ES-I3 (cell line): ENCODE measurements at regions not wholly inside any gene's neighbourhood (a gene's known extent, or its start where the extent isn't known, plus 50 kb on each side); places are given as distances from the start of the nearest gene placed in this dataset.
"Not testable (repeated sequence)": the region's sequence is repeated elsewhere in the genome, so short reads cannot be mapped to it uniquely, and the experiment has no call there.

ENCODE experiments used
- H3K36me3 ChIP-seq: 2 replicates; pipeline ENCODE4 v1.6.1; 2013; ENCODE audit warnings: mild to moderate bottlenecking, low read length, control low read depth, moderate library complexity; ENCODE audit not compliant: insufficient read depth
- H3K4me1 ChIP-seq: 2 replicates; pipeline ENCODE4 v1.6.1; 2013; ENCODE audit warnings: mild to moderate bottlenecking, control low read depth, low read length; ENCODE audit not compliant: insufficient read depth
- H3K9ac ChIP-seq: 2 replicates; pipeline ENCODE4 v1.6.1; 2013; ENCODE audit warnings: low read depth, mild to moderate bottlenecking, low read length, moderate library complexity
- H3K9me3 ChIP-seq: 2 replicates; pipeline ENCODE4 v1.6.1; 2013; ENCODE audit warnings: mild to moderate bottlenecking, low read length, moderate library complexity; ENCODE audit not compliant: control insufficient read depth, insufficient read depth

DNA sequence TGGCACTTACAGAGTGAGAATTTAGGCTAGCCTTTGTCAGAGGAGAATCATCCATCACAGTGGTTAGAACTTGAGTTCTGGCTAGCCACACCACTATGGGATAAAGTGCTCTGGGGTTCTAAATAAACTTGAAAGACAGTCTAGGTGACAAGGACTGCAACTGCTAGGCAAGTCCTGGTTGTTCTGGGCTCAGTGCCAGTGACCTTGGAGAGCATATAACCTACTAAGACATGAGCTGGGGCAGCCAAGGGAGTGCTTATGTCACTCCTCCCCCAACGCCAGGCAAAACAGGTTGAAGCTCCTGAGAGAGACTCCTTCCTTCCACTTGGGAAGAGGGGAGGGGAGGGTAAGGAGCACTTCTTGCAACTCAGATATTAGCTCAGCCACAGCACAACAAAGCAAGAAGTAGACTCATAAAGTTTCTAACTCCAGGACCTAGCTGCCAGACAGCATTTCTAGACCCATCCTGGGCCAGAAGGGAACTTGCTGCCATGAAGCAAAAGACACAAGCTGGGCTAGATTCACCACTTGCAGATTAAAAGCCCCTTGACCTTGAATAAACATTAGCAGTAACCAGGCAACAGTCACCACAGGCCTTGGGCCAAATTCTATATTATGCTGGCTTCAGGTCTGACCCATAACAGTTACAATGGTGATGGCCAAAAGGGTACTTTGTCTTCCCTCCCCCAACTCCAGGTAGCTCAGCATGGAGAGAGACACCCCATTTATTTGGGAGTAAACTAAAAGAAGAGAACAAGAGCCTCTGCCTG is 963.7 kb downstream of the PLOD2 start:
- no peak overlapping the region for H3K9ac ChIP-seq
- 0 out of 2 replicates have a peak, but pooled peaks cover 3% of the 10 kb centered on the region for H3K9me3 ChIP-seq
- H3K4me1 ChIP-seq, result no peaks in the 10 kb centered on the region
- no peaks in the 10 kb centered on the region for H3K36me3 ChIP-seq

DNA sequence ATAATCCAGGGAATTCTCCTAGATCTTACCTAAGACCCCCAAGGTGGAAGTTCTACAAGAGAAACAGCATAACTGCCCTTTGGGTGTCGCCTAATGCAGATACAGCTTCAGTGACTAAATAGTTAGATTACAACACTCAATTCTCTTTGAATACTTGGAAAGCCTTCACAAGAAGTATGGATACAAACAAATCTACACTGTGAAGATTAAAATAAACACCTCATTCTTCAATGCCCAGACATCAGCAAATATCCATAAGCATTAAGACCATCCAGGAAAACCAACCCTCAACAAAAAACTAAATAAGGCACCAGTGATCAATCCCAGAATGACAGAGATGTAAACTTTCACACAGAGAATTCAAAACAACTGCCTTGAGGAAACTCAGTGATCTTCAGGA is 963.2 kb downstream of the PLOD2 start:
- no peaks in the 10 kb centered on the region for H3K4me1 ChIP-seq
- no peaks in the 10 kb centered on the region for H3K36me3 ChIP-seq
- H3K9ac ChIP-seq, result no peak overlapping the region
- 0 out of 2 replicates have a peak, but pooled peaks cover 3% of the 10 kb centered on the region for H3K9me3 ChIP-seq

DNA sequence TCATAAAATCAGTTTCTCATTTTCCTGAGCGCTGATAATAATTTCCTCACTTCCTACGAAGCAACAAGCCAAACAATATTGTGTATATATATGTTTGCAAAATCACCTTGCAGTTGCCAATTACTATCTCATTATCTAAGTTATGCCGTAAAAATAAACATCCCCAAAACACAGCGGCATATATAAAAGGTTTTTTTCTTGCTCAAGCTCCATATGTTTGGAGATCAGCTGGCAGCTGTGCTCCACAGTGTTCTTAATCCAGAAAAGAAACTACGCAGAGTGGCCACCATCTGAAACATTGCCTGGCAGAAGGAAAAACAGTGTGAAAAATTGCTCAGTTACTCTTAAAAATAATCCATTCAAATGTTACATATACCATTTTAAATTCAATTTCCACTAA is 951.4 kb downstream of the PLOD2 start:
- H3K4me1 ChIP-seq, result no peaks in the 10 kb centered on the region
- no peak overlapping the region for H3K9ac ChIP-seq
- H3K36me3 ChIP-seq, result no peaks in the 10 kb centered on the region
- no peaks in the 10 kb centered on the region for H3K9me3 ChIP-seq

DNA sequence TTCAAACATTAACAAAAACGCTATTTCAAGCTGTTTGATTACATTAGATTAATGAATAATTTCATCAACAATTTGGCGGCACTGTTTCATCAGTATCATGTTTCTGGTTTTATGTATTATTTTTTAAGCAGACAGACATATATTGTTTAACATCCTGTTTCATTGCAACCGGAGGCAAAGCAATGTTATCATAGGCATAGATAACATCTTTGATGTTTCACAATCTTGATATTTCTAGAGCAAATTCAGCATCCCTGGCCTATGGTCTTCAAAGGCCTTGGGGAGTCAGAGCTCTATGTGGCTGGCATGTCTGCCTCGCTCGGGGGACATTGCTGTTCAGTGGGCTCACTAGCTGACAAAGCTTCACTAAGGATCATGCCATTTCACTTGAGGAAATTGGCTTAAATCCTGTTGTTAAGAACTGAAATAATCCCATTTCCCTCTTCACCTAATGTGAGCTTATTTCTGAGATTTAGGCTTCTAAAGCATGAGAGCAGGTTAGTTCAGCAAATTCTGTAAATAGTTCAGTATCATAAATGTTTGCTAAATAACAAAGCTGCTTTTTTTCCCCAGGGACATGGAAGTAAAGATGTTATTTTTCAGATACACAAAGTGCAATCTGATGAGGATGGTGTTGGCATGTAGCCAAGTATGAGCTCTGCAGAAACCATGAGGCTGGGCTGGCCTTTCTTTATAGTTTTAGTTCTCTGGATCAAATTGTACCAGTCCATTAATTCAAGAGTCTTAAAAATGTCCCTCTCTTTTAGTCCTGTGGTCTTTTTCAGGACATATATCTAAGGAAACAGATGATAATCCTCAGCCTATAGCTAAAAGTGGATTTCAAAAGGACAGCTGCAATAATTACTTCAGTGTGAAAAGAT is 941.4 kb downstream of the PLOD2 start:
- H3K9me3 ChIP-seq, result no peaks in the 10 kb centered on the region
- no peak overlapping the region for H3K9ac ChIP-seq
- no peaks in the 10 kb centered on the region for H3K4me1 ChIP-seq
- no peaks in the 10 kb centered on the region for H3K36me3 ChIP-seq

DNA sequence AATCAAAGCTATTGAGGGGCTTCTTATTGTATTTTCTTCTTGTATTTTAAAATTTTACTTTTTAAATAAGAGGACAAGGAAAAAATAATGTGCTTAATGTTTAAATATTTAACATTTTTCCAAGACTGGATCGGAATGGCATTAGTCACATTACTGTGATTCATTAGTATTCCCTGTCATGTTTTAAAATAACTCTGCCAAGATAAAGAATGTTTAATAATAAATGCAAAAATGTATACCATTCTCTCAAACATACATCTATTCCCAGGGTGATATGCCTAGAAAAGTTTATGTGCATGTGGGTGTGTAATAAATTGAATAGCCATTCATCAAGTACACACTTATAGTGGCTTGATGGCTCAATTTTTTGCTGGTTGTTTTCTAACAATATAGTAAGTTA is 936.1 kb downstream of the PLOD2 start:
- no peaks in the 10 kb centered on the region for H3K4me1 ChIP-seq
- no peaks in the 10 kb centered on the region for H3K9me3 ChIP-seq
- H3K36me3 ChIP-seq, result no peaks in the 10 kb centered on the region
- H3K9ac ChIP-seq, result no peak overlapping the region

DNA sequence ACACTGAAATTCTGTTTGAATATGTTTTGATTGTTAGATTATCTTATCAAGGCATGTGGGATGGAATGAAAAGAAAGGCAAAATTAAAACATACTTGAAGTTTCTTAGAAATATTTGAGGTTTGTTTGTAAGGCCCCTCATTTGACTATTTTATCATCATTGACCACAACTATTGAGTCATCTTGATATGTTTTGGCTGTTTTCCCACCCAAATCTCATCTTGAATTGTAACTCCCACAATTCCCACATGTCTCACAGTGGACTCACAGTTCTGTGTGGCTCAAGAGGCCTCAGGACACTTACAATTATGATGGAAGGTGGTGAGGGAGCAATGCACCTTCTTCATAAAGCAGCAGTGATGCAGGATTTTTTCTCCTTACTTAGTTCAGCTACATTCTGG is 917.1 kb downstream of the PLOD2 start:
- Histone ChIP-seq H3K9ac (no peak overlapping the region), H3K4me1 (no peaks in the 10 kb centered on the region), H3K36me3 (no peaks in the 10 kb centered on the region), H3K9me3 (peaks cover 14% of the 10 kb centered on the region)

DNA sequence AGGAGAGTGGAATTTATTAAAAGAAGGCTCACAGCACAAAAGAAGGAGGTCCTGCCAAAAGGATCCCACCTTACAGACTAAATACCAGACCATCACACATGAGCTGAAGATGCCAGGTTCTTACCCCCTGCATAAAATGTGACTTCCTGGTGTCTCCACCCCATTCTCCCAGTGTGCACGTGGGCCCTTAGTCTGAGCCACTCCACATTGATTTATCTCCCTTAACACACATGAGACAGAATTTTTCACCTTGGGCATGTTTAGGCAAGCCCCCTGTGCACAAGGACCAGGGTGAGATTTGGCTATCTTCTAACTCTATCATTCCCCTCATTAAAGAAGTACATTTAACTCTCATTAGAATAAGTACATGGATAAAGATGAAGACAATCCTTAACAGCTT is 916.7 kb downstream of the PLOD2 start:
- Histone ChIP-seq H3K36me3 (no peaks in the 10 kb centered on the region), H3K9ac (no peak overlapping the region), H3K9me3 (peaks cover 14% of the 10 kb centered on the region), H3K4me1 (no peaks in the 10 kb centered on the region)

DNA sequence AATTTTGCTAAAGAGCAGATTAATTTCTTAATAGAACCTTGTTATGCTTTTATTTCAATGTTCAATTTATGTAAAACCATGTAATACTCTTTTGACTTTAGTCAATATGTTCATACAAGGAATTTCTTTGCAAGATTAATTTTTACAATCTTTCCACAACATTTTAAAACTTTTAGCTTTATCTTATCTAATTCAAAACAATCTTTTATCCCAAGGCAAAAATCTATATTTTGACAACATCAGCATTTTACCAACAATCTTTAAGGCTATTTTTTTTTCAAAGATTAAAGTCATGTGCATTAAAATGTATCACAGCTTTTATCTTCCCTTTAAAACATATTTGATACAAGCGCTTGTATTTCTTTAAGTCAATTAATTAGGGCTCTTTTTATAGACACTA is 914.7 kb downstream of the PLOD2 start:
- H3K9me3 ChIP-seq, result peaks cover 14% of the 10 kb centered on the region
- no peaks in the 10 kb centered on the region for H3K36me3 ChIP-seq
- H3K9ac ChIP-seq, result no peak overlapping the region
- no peaks in the 10 kb centered on the region for H3K4me1 ChIP-seq

DNA sequence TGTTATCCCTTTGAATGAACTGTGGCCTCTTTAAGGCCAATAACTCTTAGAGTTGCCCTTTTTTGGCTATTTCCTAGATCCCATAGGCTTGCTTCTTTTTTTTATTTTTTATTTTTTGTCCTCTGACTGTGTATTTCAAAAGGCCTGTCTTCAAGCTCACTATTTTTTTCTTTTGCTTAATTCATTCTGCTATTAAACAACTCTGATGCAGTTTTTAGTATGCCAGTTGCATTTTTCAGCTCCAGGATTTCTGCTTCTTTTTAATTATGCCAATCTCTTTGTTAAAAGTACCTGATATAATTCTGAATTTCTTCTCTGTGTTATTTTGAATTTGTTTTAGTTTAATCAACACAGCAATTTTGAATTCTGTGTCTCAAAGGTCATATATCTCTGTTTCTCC is 912.1 kb downstream of the PLOD2 start:
- H3K9ac ChIP-seq, result no peak overlapping the region
- peaks cover 11% of the 10 kb centered on the region for H3K9me3 ChIP-seq
- H3K4me1 ChIP-seq, result no peaks in the 10 kb centered on the region
- no peaks in the 10 kb centered on the region for H3K36me3 ChIP-seq

DNA sequence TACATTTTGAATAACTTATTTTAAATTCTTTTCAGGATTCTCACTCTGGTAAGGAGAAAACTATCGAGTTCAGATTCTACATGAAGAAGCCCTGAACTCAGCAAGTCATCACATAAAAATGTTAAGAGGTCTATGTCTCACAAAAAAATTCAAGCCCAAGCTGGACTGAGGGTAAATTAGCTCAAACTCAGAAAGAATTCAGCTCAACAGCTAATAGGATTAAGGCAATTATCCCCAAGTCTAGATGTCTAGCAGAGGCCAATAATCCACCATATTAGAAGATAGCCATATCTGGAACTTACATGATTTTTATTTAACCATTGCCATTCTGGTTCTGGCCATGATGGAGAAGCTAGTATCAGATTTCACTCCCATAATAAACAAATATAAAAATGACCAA is 909.7 kb downstream of the PLOD2 start:
- H3K9ac ChIP-seq, result no peak overlapping the region
- H3K4me1 ChIP-seq, result no peaks in the 10 kb centered on the region
- H3K9me3 ChIP-seq, result no peaks in the 10 kb centered on the region
- no peaks in the 10 kb centered on the region for H3K36me3 ChIP-seq

DNA sequence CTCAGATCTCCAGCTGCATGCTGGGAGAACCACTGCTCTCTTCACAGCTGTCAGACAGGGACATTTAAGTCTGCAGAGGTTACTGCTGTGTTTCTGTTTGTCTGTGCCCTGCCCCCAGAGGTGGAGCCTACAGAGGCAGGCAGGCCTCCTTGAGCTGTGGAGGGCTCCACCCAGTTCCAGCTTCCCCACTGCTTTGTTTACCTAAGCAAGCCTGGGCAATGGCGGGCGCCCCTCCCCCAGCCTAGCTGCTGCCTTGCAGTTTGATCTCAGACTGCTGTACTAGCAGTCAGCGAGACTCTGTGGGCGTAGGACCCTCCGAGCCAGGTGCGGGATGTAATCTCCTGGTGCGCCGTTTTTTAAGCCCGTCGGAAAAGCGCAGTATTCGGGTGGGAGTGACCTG is 903.0 kb downstream of the PLOD2 start:
- peaks cover 11% of the 10 kb centered on the region; the same call in 1 of the 2 replicates for H3K4me1 ChIP-seq
- not testable (repeated sequence) for H3K36me3 ChIP-seq, H3K9me3 ChIP-seq, H3K9ac ChIP-seq

DNA sequence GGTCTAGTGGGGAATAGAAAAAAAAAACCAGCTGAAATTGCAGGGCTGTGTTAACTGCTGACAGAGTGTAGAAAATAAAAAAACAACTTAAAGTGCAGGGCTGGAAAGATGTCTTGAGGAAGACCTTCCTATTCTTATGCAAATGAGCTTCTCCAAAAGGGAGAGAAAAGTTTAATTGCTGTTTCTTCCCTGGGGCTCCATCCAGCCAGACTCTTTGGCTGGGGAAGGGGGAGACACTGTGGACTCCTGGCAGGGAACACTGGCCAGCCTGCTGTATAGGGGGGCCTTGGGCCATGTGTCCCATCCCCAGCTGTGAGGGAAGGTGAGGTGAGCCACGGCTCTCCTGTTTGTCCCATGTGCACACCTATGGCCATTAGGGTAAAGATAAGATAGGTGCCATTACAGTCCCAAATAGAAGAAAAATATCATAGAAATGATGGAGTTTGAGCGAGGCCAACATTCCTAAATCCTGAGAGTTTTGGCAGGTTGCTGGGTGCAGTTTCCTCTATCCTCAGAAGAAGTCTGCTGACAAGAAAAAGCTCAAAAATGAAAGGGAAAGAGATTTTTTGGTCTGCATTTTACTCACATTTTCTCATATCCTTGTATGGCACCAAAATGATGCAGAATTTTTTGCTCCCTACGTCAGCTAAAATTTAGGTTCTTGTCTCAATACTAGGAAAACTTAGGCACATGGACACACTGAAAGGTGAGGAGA is 901.7 kb downstream of the PLOD2 start:
- peaks cover 5% of the 10 kb centered on the region; the same call in 1 of the 2 replicates for H3K9me3 ChIP-seq
- no peak overlapping the region for H3K9ac ChIP-seq
- peaks cover 11% of the 10 kb centered on the region; the same call in 1 of the 2 replicates for H3K4me1 ChIP-seq
- no peaks in the 10 kb centered on the region for H3K36me3 ChIP-seq

DNA sequence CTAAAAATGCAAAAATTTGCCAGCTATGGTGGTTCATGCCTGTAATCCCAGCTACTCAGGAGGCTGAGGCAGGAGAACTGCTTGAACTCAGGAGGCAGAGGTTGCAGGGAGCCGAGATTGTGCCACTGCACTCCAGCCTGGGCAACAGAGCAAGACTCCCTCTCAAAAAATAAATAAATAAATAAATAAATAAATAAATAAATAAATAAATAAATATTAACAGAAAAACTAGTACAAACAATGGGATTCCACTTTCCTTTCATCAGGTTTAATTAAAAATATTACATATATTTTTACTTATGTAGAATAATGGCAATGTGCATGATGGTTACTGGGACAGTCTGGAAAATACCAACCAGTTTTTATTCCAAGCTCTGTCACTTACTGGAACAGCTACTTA is 897.5 kb downstream of the PLOD2 start:
- peaks cover 10% of the 10 kb centered on the region; the same call in 1 of the 2 replicates for H3K4me1 ChIP-seq
- not testable (repeated sequence) for H3K9me3 ChIP-seq, H3K9ac ChIP-seq, H3K36me3 ChIP-seq

DNA sequence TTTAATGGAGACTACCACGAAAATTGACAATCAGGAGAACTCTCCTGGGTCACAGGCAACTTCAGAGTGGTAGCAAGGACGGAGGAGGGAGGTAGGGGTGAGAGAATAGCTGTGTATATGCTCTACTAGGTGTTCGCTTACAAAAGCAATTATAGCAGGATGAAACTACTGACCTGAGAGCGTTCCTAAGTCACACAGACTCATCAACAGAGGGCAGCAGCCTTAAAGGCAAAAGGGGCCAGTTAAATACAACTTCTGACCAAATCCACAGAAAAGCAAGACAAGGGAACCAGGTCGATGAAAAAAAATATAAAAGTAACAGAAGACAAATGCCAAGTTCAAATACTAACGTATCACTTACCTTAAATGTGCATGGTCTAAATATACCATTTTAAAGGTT is 894.6 kb downstream of the PLOD2 start:
- H3K9me3 ChIP-seq, result no peaks in the 10 kb centered on the region
- H3K9ac ChIP-seq, result no peak overlapping the region
- H3K36me3 ChIP-seq, result no peaks in the 10 kb centered on the region
- no peaks in the 10 kb centered on the region for H3K4me1 ChIP-seq
